ENCODE measurements at regions not wholly inside any gene's neighbourhood (a gene's known extent, or its start where the extent isn't known, plus 50 kb on each side); places are given as distances from the start of the nearest gene placed in this dataset.

DNA sequence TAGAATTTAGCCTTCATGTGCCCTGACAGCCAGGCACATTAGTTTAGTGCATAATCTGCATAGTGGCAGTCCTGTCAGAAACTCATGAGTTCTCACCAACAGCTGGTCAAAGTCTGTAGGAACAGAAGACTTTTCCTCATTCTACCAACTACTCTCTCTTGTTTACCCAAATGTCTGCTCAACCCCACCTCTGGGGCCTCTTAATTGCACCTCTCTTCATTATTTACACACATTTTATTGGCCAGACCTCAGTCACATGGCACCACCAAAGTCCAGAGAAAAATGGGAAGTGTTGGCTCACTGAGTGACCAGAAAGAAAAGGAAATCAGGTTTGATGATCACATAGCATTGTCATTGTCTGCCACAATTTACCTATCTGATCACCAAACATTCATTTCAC, 114.6 kb upstream of the PLXNC1 start:
- intact Hi-C loops (cut with DNase I; ENCODE audit: low total_unique reads): no loop called here
- H3K27me3 ChIP-seq: no peaks in the 10 kb centered on the region
- no peak overlapping the region for H3K27ac ChIP-seq
- H3K4me1 ChIP-seq: no peaks in the 10 kb centered on the region
- H3K36me3 ChIP-seq: no peaks in the 10 kb centered on the region
- H3K9me3 ChIP-seq: no peaks in the 10 kb centered on the region
- DNase-seq: no peak
- H3K4me3 ChIP-seq: no peak overlapping the region
- TF ChIP-seq POLR2A (IDR thresholded peaks at IDR 0.05): no peak

DNA sequence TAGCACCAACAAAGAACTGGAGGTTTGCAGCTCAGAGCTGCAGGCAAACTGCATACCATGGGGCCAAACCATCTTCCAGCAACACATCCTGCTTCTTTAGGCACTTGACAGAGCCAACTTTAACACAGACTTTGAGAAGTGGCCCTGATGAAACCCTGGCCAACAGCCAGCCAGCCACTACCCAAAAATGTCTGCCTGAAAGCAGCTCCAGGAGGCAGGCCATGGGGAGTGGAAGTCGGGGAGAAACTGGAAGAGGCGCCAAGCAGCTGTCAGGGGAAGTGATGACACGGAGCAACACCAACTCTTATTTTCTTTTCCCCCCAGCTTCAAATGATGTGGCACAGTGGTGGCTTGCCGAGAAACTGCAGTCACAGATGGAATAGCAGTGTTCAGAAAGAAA, 110.9 kb upstream of the PLXNC1 start:
- no peaks in the 10 kb centered on the region for H3K27me3 ChIP-seq
- H3K36me3 ChIP-seq: no peaks in the 10 kb centered on the region
- no peak for DNase-seq
- H3K27ac ChIP-seq: no peak overlapping the region
- H3K4me3 ChIP-seq: no peak overlapping the region
- TF ChIP-seq POLR2A (IDR thresholded peaks at IDR 0.05): no peak
- TF ChIP-seq, protein P1, sequence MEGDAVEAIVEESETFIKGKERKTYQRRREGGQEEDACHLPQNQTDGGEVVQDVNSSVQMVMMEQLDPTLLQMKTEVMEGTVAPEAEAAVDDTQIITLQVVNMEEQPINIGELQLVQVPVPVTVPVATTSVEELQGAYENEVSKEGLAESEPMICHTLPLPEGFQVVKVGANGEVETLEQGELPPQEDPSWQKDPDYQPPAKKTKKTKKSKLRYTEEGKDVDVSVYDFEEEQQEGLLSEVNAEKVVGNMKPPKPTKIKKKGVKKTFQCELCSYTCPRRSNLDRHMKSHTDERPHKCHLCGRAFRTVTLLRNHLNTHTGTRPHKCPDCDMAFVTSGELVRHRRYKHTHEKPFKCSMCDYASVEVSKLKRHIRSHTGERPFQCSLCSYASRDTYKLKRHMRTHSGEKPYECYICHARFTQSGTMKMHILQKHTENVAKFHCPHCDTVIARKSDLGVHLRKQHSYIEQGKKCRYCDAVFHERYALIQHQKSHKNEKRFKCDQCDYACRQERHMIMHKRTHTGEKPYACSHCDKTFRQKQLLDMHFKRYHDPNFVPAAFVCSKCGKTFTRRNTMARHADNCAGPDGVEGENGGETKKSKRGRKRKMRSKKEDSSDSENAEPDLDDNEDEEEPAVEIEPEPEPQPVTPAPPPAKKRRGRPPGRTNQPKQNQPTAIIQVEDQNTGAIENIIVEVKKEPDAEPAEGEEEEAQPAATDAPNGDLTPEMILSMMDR (IDR thresholded peaks at IDR 0.05): no peak
- intact Hi-C loops (cut with DNase I; ENCODE audit: low total_unique reads): no loop called here
- no peaks in the 10 kb centered on the region for H3K9me3 ChIP-seq
- H3K4me1 ChIP-seq: no peaks in the 10 kb centered on the region

DNA sequence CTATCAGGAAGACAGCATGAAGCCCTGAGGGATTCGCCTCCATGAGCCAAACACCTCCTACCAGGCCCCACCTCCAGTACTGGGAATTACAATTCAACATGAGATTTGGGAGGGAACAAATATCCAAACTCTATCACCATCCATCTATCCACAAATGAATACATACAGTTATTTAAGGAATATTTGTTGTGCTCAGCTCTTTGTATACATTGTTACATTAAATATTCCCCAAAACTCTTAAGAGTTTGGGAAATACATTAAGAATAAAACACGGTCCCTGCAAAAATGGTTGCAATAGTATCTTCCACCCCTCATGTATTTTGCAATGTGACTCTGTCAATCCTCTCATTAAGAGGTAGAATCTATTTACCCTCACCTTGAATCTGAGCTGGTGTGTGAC, 109.8 kb upstream of the PLXNC1 start:
- no peak for DNase-seq
- TF ChIP-seq, protein P1 (IDR thresholded peaks at IDR 0.05): no peak
- TF ChIP-seq POLR2A (IDR thresholded peaks at IDR 0.05): no peak
- H3K27me3 ChIP-seq: no peaks in the 10 kb centered on the region
- intact Hi-C loops (cut with DNase I; ENCODE audit: low total_unique reads): no loop called here
- H3K4me3 ChIP-seq: no peak overlapping the region
- H3K36me3 ChIP-seq: no peaks in the 10 kb centered on the region
- H3K4me1 ChIP-seq: no peaks in the 10 kb centered on the region
- no peaks in the 10 kb centered on the region for H3K9me3 ChIP-seq
- H3K27ac ChIP-seq: no peak overlapping the region

DNA sequence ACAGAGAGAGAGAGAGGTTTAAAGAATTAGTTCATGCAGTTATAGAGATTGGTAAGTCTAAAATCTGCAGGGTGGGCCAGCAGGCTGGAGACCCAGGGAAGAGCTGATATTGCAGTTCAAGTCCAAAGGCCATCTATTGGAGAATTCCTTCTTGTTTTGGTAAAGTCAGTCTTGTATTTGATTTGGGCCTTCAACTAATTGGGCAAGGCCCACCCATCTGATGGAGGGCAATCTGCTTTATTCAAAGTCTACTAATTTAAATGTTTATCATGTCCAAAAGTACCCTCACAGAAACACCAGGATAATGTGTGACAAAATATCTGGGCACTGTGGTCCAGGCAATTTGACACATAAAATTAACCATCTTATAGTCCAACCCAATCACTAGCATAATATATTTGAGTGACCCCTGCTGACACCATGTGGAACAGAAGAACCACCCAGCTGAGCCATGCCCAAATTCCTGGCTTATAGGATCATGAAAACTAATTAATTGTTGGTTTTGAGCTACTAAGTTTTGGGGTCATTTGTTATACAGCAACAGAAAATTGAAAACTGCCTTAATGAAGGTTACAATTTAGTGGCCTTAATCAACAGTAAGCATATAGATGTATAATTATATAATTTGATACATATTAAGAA, 109.1 kb upstream of the PLXNC1 start:
- no peak for DNase-seq
- H3K36me3 ChIP-seq: no peaks in the 10 kb centered on the region
- no peak overlapping the region for H3K4me3 ChIP-seq
- H3K27me3 ChIP-seq: no peaks in the 10 kb centered on the region
- no peaks in the 10 kb centered on the region for H3K4me1 ChIP-seq
- H3K9me3 ChIP-seq: no peaks in the 10 kb centered on the region
- intact Hi-C loops (cut with DNase I; ENCODE audit: low total_unique reads): no loop called here
- TF ChIP-seq, protein P1 (IDR thresholded peaks at IDR 0.05): no peak
- no peak for TF ChIP-seq POLR2A (IDR thresholded peaks at IDR 0.05)
- no peak overlapping the region for H3K27ac ChIP-seq

DNA sequence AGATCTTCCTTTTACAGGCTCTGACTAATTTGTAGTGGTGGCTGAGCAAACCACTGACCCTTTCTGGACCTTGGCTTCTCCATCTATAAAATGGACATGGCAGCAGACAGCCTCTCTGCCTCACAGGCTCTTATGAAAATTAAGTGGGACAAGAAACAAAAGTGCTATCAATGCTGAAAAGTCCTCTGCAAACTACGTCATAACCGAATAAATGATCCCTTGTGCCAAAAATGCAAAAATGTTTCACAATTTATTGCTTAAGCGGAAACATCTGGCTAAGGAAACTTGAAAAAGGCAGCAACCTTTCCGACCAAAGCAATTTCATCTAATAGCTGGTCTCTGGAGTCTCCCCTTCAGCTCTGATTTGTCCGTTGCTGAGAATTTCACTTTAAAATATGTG, 108.5 kb upstream of the PLXNC1 start:
- no peak for TF ChIP-seq POLR2A (IDR thresholded peaks at IDR 0.05)
- intact Hi-C loops (cut with DNase I; ENCODE audit: low total_unique reads): no loop called here
- no peaks in the 10 kb centered on the region for H3K36me3 ChIP-seq
- H3K9me3 ChIP-seq: no peaks in the 10 kb centered on the region
- H3K4me3 ChIP-seq: no peak overlapping the region
- H3K27me3 ChIP-seq: no peaks in the 10 kb centered on the region
- no peak for DNase-seq
- H3K4me1 ChIP-seq: no peaks in the 10 kb centered on the region
- no peak overlapping the region for H3K27ac ChIP-seq

DNA sequence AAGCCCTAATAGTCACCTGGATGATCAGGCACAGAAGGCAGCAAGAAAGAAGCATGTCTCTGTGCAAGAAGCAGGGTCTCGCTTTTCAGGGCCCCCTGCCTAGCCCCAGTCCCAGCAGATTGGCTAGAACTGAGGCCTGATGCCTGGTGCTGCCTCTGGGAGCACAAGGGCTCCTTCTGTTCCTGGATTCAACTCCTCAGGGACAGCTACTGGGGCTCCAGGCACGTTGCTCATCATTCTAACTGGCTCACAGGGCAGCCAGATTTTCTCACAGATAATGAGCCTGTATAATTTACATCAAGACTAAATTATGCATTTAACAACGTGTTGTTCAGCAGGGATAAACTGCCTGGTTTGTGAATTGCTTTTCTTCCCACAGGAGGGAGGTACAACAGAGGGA, 106.5 kb upstream of the PLXNC1 start:
- Histone ChIP-seq H3K36me3 (no peaks in the 10 kb centered on the region), H3K27me3 (no peaks in the 10 kb centered on the region), H3K9me3 (no peaks in the 10 kb centered on the region), H3K4me1 (no peaks in the 10 kb centered on the region), H3K27ac (no peak overlapping the region), H3K4me3 (no peak overlapping the region)
- no peak for TF ChIP-seq POLR2A (IDR thresholded peaks at IDR 0.05)
- TF ChIP-seq, protein P1 (IDR thresholded peaks at IDR 0.05): no peak
- DNase-seq: no peak
- intact Hi-C loops (cut with DNase I; ENCODE audit: low total_unique reads): no loop called here

All from uterus (tissue), 3 donors.